GM21367 (cell line): ENCODE measurements at regions not wholly inside any gene's neighbourhood (a gene's known extent, or its start where the extent isn't known, plus 50 kb on each side); places are given as distances from the start of the nearest gene placed in this dataset.

Experiments used
- ATAC-seq: cut with Tn5 transposase; IDR thresholded peaks from one replicate; pipeline ENCODE4 v1.9.1; 2021; ENCODE audit not compliant: unreplicated experiment

- ATAC-seq = no peak
These were observed 235.1 kb upstream of the SPOCK3 start for GRCh38 chr4:167469436-167469835.

- ATAC-seq = no peak
These were observed 241.7 kb upstream of the SPOCK3 start for GRCh38 chr4:167475951-167476350.

- no peak for ATAC-seq
These were observed 257.7 kb upstream of the SPOCK3 start for GRCh38 chr4:167492007-167492406.

GRCh38 chr4:167509551-167509950, 275.3 kb upstream of the SPOCK3 start:
- no peak for ATAC-seq

GRCh38 chr4:167524091-167524490, 289.8 kb upstream of the SPOCK3 start:
- no peak for ATAC-seq

GRCh38 chr4:167537761-167538160, 303.5 kb upstream of the SPOCK3 start:
- no peak for ATAC-seq

- ATAC-seq = no peak
These were observed 307.0 kb upstream of the SPOCK3 start for GRCh38 chr4:167541286-167541685.

- no peak for ATAC-seq
These were observed 310.1 kb upstream of the SPOCK3 start for GRCh38 chr4:167544391-167544790.

- ATAC-seq = no peak
These were observed 315.7 kb upstream of the SPOCK3 start for GRCh38 chr4:167550021-167550420.

GRCh38 chr4:167555338-167556022, 321.2 kb upstream of the SPOCK3 start:
- ATAC-seq = no peak

GRCh38 chr4:167578906-167579305, 344.6 kb upstream of the SPOCK3 start:
- no peak for ATAC-seq

GRCh38 chr4:167581449-167581965, 347.2 kb upstream of the SPOCK3 start:
- ATAC-seq = no peak

- no peak for ATAC-seq
These were observed 353.1 kb upstream of the SPOCK3 start for GRCh38 chr4:167587361-167587760.

GRCh38 chr4:167595898-167596297, 361.6 kb upstream of the SPOCK3 start:
- ATAC-seq = no peak

GRCh38 chr4:167602157-167602556, 367.9 kb upstream of the SPOCK3 start:
- ATAC-seq = no peak

- no peak for ATAC-seq
These were observed 372.3 kb upstream of the SPOCK3 start for GRCh38 chr4:167606551-167606950.

- ATAC-seq = no peak
These were observed 379.1 kb upstream of the SPOCK3 start for GRCh38 chr4:167613381-167613780.

- ATAC-seq = no peak
These were observed 380.6 kb upstream of the SPOCK3 start for GRCh38 chr4:167614866-167615265.

- no peak for ATAC-seq
These were observed 382.2 kb upstream of the SPOCK3 start for GRCh38 chr4:167616476-167616875.

GRCh38 chr4:167622481-167623240, 388.4 kb upstream of the SPOCK3 start:
- peak; percentile 97 for ATAC-seq

GRCh38 chr4:167623241-167623572, 388.9 kb upstream of the SPOCK3 start:
- ATAC-seq = no peak

GRCh38 chr4:167629272-167629671, 395.0 kb upstream of the SPOCK3 start:
- no peak for ATAC-seq
